Activated CD8-positive, alpha-beta T cell treated with anti-CD3 and anti-CD28 coated beads, Interleukin-2, amount 10 ng/mL, durations not matched to agents 7 days and 5 days (primary cell): ENCODE measurements at regions not wholly inside any gene's neighbourhood (a gene's known extent, or its start where the extent isn't known, plus 50 kb on each side); places are given as distances from the start of the nearest gene placed in this dataset.

Source experiments
- ATAC-seq: fragments of 150-1000 bp; cut with Tn5 transposase; one replicate; pipeline ENCODE4 v1.10.0; 2021; ENCODE audit warnings: moderate library complexity
- CTCF ChIA-PET: fragments of 350-600 bp; sonication (Branson Sonifier 250); formaldehyde crosslinking; loops from one replicate; lab custom pipeline; 2021; ENCODE audit warnings: antibody characterized with exemption; lab: Charles Lee
- POLR2A ChIA-PET: fragments of 350-600 bp; sonication (Branson Sonifier 250); formaldehyde crosslinking; loops from one replicate; lab custom pipeline; 2021; ENCODE audit warnings: antibody characterized with exemption; lab: Charles Lee
- DNase-seq: peaks from one replicate; pipeline ENCODE4 v3.0.0-alpha.2; 2020
- H3K27ac Mint-ChIP-seq: one replicate; pipeline ENCODE4 v1.8.0; 2021; ENCODE audit warnings: mild to moderate bottlenecking, mixed read lengths
- H3K27me3 Mint-ChIP-seq: one replicate; pipeline ENCODE4 v1.8.0; 2021; ENCODE audit warnings: low read depth, mixed read lengths
- H3K36me3 Mint-ChIP-seq: one replicate; pipeline ENCODE4 v1.8.0; 2021; ENCODE audit warnings: low read depth, mixed read lengths
- H3K4me1 Mint-ChIP-seq: one replicate; pipeline ENCODE4 v1.8.0; 2021; ENCODE audit warnings: low read depth, mixed read lengths
- H3K4me3 Mint-ChIP-seq: one replicate; pipeline ENCODE4 v1.8.0; 2021; ENCODE audit warnings: mild to moderate bottlenecking, mixed read lengths
- H3K9me3 Mint-ChIP-seq: one replicate; pipeline ENCODE4 v1.8.0; 2022; ENCODE audit warnings: mixed read lengths; ENCODE audit not compliant: insufficient read depth

DNA sequence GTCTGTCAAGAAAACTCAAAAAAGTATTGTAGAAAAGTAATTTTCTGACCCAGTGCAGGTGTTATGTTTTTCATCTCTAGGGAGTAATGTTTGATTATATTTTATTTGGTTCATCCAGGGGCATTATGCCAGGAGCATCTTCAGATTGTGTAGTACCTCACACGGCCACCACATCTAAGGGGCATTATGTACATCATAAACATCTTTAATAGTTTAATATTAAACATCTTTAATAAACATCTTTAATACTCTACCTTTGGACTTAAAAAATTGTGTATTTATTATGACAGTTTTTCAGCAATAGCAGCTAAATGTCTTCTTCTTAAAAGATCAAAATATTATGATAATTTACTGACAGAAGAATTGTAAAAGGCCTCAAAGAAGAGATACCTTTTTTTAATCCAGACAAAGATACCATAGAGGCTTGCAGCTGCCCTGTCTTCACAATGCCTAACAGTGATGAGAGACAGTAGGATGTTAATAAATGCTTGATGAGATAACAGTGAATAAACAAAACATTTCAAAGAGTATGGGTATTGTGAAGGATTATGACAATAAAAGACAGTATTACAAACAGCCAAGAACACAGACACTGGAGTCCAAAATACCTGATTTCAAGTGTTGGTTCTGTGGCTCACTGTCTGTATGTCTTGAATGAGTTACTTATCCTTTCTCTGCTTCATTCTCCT, 240.9 kb upstream of the ADGRL2 start:
- ATAC-seq (no peak), DNase-seq (no peak)
- no peaks in the 10 kb centered on the region for H3K27me3 Mint-ChIP-seq
- no peak overlapping the region for H3K4me3 Mint-ChIP-seq
- H3K36me3 Mint-ChIP-seq, result no peaks in the 10 kb centered on the region
- ChIA-PET CTCF (no interaction called here), POLR2A (no interaction called here)
- H3K27ac Mint-ChIP-seq, result no peak overlapping the region
- peaks cover 4% of the 10 kb centered on the region for H3K9me3 Mint-ChIP-seq
- no peaks in the 10 kb centered on the region for H3K4me1 Mint-ChIP-seq

DNA sequence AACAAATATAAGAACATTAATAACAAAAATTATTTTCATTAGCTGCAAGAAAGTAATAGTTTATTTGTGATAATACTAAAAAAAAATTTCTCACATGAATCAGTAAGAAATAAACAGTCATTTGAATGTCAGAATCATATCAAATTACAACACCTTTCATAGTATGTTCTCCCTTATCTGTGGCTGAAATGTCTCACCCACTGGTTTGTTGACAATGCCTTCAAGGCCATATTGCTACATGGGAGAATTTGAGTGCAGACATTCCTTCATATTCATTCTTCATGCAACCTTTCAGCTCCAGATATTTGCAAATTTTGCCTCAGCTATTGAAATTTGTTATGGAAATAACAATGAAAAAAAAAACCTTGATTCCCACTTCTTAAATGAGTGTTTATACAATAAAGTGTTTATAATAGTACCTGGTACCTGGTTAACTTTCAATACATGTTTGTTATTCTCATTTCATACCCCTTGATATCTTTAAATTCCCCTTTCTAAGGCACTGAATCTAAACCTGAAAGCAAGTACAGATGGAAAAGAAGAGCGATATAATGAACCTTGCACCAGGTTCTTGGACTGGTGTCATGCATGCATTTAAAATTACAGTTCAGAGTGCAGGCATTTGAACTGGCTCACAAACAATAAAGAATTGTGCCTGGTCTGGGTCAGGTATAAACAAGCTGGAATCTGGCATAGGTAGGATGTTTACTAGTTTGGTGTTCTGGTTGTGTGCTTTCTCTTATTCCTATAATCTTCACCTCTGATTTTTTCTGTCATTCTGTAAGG, 242.2 kb upstream of the ADGRL2 start:
- H3K27ac Mint-ChIP-seq, result no peak overlapping the region
- no peaks in the 10 kb centered on the region for H3K27me3 Mint-ChIP-seq
- DNase-seq, result no peak
- no peak overlapping the region for H3K4me3 Mint-ChIP-seq
- peaks cover 4% of the 10 kb centered on the region for H3K9me3 Mint-ChIP-seq
- ATAC-seq, result no peak
- POLR2A ChIA-PET, result no interaction called here
- no peaks in the 10 kb centered on the region for H3K36me3 Mint-ChIP-seq
- no peaks in the 10 kb centered on the region for H3K4me1 Mint-ChIP-seq
- CTCF ChIA-PET, result no interaction called here

DNA sequence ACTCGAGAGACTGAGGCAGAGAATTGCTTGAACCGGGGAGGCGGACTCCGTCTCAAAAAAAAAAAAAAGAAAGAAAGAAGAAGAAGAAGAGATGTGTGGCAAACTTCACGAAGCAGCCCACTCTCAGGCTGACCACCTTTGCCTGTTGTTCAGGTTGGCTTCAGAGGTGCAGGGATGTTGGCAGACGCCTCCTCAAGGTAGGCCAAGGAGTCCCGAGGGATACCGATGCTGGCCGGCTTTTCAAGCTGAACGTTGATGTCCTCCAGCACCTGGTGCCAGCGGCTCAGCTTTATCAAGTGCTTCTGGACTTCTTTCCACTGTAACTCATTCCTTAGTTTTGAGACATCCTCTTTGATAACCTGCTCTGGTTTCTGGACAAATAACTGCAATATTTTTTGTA, 243.8 kb upstream of the ADGRL2 start:
- no peak for DNase-seq
- ChIA-PET CTCF (no interaction called here), POLR2A (no interaction called here)
- peaks cover 4% of the 10 kb centered on the region for H3K9me3 Mint-ChIP-seq
- no peaks in the 10 kb centered on the region for H3K36me3 Mint-ChIP-seq
- ATAC-seq, result no peak
- H3K27ac Mint-ChIP-seq, result no peak overlapping the region
- no peaks in the 10 kb centered on the region for H3K4me1 Mint-ChIP-seq
- no peak overlapping the region for H3K4me3 Mint-ChIP-seq
- H3K27me3 Mint-ChIP-seq, result no peaks in the 10 kb centered on the region

DNA sequence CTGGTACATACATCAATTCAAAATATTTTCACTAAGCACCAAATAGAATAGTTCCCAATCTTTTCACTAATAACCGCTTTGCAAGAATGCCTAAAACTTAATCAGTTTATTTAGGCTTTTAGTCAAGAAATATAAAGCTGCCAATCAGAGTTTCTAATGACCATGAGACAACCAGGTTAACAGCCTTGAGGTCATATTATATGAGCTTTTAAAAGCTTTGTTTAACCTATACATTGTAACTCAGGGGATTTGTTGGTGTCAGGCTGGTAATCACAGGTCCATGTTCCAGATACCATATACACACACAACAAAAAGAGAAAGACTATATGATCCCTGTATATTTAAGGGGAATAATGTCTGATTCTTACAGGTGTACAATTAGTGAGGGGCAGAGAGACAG, 246.2 kb upstream of the ADGRL2 start:
- Mint-ChIP-seq H3K27ac (no peak overlapping the region), H3K27me3 (no peaks in the 10 kb centered on the region), H3K36me3 (no peaks in the 10 kb centered on the region), H3K9me3 (peaks cover 4% of the 10 kb centered on the region), H3K4me3 (no peak overlapping the region), H3K4me1 (no peaks in the 10 kb centered on the region)
- CTCF ChIA-PET, result no interaction called here
- POLR2A ChIA-PET, result no interaction called here
- ATAC-seq (no peak), DNase-seq (no peak)

DNA sequence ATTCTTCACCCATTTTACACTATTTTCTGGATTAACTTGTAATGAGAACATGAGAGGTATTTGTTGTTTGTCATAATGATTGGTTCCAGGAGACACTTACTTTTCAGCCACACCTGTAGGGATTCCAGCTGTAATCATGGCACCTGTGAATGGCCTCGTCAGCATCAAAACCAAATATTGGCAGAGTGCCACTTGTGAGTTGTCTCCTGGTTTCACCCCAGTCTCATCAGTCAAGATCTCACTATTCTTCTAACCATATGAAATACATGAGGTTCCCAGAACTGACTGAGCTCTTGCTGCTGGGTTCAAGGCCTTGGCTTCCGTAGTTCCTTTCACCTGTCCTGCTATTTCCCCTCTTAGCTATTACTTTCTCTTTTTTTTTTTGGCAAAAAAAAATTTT, 246.6 kb upstream of the ADGRL2 start:
- ChIA-PET CTCF (no interaction called here), POLR2A (no interaction called here)
- H3K4me1 Mint-ChIP-seq, result no peaks in the 10 kb centered on the region
- H3K4me3 Mint-ChIP-seq, result no peak overlapping the region
- no peak for DNase-seq
- no peak for ATAC-seq
- H3K36me3 Mint-ChIP-seq, result no peaks in the 10 kb centered on the region
- H3K27me3 Mint-ChIP-seq, result no peaks in the 10 kb centered on the region
- peaks cover 4% of the 10 kb centered on the region for H3K9me3 Mint-ChIP-seq
- no peak overlapping the region for H3K27ac Mint-ChIP-seq

DNA sequence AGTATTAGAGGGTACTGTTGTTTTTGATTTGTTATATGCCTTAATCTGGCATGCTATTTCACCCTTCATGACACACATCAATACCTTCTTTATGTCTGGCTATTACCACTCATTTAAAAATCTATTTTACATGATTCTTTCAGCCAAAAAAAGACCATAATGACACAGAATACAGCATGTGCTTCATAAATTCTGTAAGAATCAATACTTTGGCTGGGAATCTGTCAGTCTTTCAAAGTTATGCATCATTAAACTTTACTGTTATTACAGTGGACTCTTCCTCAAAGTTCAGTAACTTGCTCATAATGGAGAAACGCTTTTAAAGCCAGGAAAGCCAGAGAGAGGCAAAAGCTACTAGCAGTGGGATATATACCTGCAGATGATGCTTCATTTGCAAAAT, 247.2 kb upstream of the ADGRL2 start:
- H3K36me3 Mint-ChIP-seq, result no peaks in the 10 kb centered on the region
- POLR2A ChIA-PET, result no interaction called here
- H3K27me3 Mint-ChIP-seq, result no peaks in the 10 kb centered on the region
- CTCF ChIA-PET, result no interaction called here
- DNase-seq (no peak), ATAC-seq (no peak)
- no peak overlapping the region for H3K27ac Mint-ChIP-seq
- no peaks in the 10 kb centered on the region for H3K4me1 Mint-ChIP-seq
- peaks cover 4% of the 10 kb centered on the region for H3K9me3 Mint-ChIP-seq
- H3K4me3 Mint-ChIP-seq, result no peak overlapping the region

DNA sequence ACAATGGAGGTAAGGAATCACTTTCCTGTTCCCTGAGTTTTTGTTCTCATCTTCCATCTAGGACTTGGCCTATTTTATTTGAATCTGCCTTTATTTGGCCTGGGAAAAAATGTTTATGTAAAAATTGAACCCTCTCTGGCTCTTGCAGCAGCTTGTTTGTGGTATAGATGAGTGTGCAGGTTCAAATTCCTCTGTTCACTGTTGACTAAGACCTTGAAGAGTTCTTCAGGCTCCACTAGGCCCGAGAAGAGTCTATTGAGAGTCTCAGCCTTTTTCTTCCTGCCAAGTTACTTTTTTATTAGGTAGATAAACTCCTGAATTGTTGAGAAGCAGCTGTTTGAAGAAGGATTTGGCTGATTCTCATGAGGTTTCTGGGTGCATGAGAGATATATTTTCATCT, 248.8 kb upstream of the ADGRL2 start:
- ATAC-seq (no peak), DNase-seq (no peak)
- H3K9me3 Mint-ChIP-seq, result peaks cover 4% of the 10 kb centered on the region
- no peak overlapping the region for H3K4me3 Mint-ChIP-seq
- CTCF ChIA-PET, result no interaction called here
- H3K27ac Mint-ChIP-seq, result no peak overlapping the region
- no peaks in the 10 kb centered on the region for H3K4me1 Mint-ChIP-seq
- no peaks in the 10 kb centered on the region for H3K36me3 Mint-ChIP-seq
- POLR2A ChIA-PET, result no interaction called here
- H3K27me3 Mint-ChIP-seq, result no peaks in the 10 kb centered on the region

DNA sequence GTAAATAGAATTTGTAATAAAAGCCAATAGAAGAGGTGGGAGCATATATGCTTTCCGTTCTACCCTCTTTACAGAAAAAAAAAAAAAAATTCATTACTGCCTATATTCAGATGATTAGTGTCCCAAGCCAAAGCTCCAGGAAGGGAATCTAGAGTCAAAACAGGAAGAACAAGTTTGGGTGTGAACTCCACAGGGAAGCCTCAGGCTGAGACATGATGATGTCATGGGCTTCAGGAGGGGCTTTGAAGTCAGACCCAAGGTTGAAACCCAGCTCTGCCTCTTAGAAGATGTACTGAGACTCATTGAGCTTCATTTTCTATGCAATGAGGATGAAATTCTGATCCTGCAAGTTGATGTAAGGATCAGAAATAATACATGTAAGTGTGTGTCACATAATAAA, 250.0 kb upstream of the ADGRL2 start:
- Mint-ChIP-seq H3K27ac (no peak overlapping the region), H3K9me3 (peaks cover 1% of the 10 kb centered on the region), H3K36me3 (no peaks in the 10 kb centered on the region), H3K4me1 (no peaks in the 10 kb centered on the region), H3K27me3 (no peaks in the 10 kb centered on the region), H3K4me3 (no peak overlapping the region)
- CTCF ChIA-PET, result no interaction called here
- DNase-seq (no peak), ATAC-seq (no peak)
- POLR2A ChIA-PET, result no interaction called here

DNA sequence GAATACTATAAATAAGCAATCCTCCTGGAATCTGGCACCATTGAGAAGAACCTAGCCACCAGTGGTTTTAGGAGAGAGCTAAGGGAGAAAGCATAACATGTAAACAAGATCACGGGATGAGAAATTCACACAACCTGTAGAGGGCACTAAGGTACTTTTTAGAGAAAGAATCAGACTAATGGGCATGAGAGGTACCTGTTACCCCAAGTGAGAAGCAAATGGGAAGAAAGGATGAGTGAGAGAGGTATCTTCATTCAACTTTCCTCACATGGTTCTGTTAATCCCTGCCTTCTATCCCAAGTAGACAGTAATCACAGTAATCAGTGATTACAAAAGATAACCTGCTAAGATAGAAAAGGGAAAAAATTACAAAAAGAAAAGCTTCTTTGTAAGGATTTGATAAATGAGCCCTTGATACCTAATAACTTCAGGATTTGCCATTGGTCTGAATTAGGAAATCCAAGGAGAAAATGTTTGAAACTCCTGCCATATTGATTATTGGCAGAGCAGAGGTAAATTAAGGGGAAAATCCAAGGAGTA, 251.1 kb upstream of the ADGRL2 start:
- no peak overlapping the region for H3K27ac Mint-ChIP-seq
- no peaks in the 10 kb centered on the region for H3K9me3 Mint-ChIP-seq
- H3K4me3 Mint-ChIP-seq, result no peak overlapping the region
- ATAC-seq (no peak), DNase-seq (no peak)
- no peaks in the 10 kb centered on the region for H3K36me3 Mint-ChIP-seq
- CTCF ChIA-PET, result no interaction called here
- POLR2A ChIA-PET, result no interaction called here
- no peaks in the 10 kb centered on the region for H3K27me3 Mint-ChIP-seq
- no peaks in the 10 kb centered on the region for H3K4me1 Mint-ChIP-seq

DNA sequence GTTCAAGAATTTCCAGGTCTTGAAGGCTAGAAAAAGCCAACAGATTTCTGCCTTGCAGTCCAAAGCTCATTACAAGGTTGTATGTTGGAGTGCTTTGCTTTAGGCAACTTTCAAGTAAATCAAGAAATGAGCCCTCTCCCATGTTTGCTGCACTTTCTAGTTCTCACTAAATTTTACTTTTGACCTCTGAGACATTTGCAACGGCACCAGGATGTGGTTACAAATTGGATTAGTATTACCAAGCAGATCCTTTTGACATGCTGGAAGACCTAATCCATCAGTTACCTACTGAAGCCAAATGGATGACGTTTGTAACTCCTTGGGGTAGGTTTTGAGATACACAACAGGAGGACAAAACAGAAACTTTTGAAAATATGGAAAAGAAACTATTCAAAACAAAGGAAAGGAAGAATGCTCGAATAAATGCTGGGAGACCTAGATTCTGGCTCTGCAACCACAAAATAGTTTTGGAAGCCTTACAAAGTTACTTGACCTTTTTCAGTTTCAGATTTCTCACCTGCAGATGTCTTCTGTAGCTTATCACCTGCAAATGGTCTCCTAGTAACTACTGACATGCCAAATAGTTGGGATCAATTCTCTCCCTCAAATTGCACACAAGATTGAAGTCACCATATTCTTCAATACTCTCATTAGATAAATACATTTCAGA, 251.7 kb upstream of the ADGRL2 start:
- ChIA-PET CTCF (no interaction called here), POLR2A (no interaction called here)
- ATAC-seq (no peak), DNase-seq (no peak)
- Mint-ChIP-seq H3K36me3 (no peaks in the 10 kb centered on the region), H3K4me1 (no peaks in the 10 kb centered on the region), H3K4me3 (no peak overlapping the region), H3K27me3 (no peaks in the 10 kb centered on the region), H3K9me3 (no peaks in the 10 kb centered on the region), H3K27ac (no peak overlapping the region)

DNA sequence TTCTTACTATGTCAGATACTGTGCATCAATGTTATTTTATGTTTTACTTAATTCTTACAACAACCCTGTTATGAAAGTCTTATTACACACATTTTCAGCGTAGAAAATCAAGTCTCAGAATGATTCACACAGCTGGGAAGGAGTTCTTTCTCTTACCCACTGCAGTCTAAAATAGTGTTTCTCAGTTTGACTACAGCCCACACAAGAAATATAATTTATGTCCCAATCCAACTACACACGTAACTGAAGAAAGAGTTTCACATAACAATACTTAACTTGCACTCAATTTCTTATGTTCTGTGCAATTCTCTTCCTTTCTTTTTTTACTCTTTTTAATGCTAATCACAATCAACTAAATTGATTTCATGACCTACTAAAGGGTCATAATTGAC, 252.8 kb upstream of the ADGRL2 start:
- no peak for DNase-seq
- no peak for ATAC-seq
- Mint-ChIP-seq H3K27ac (no peak overlapping the region), H3K4me1 (no peaks in the 10 kb centered on the region), H3K27me3 (no peaks in the 10 kb centered on the region), H3K9me3 (no peaks in the 10 kb centered on the region), H3K36me3 (no peaks in the 10 kb centered on the region), H3K4me3 (no peak overlapping the region)
- ChIA-PET POLR2A (no interaction called here), CTCF (no interaction called here)

DNA sequence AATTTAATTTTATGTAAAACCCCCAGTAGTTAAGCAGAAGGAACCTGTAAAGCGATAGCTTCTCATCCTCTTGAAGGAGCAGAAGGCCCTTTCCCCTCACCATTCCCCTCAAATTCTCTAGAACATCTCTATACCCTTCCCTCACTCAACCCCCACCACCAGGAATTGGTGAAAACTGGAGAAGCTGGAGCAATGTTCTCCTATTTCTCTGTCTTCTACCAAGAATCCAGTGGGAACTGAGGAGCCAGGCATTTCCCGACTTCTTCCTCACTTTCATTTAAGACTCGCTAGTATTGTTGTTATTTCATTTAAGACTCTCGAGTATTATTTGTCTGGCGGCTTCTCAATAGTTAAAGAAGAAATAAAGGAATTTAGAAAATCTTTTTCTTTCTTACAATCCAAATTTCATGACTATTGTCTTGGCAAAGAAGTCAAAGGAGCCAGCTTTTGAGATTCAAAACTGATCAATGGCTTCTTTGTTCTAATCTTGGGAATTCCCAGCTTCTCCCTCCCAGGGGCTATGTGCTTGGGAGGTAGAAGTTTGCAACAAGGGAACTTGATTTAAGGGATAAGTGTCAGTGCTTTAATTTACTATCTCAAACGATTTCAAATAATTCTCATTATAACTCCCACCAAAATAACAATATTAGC, 253.3 kb upstream of the ADGRL2 start:
- ATAC-seq, result no peak
- H3K9me3 Mint-ChIP-seq, result no peaks in the 10 kb centered on the region
- H3K27ac Mint-ChIP-seq, result no peak overlapping the region
- H3K4me3 Mint-ChIP-seq, result no peak overlapping the region
- no peaks in the 10 kb centered on the region for H3K36me3 Mint-ChIP-seq
- H3K4me1 Mint-ChIP-seq, result no peaks in the 10 kb centered on the region
- DNase-seq, result no peak
- H3K27me3 Mint-ChIP-seq, result no peaks in the 10 kb centered on the region
- POLR2A ChIA-PET, result no interaction called here
- CTCF ChIA-PET, result no interaction called here
